Activated naive CD8-positive, alpha-beta T cell (primary cell): ENCODE measurements at regions not wholly inside any gene's neighbourhood (a gene's known extent, or its start where the extent isn't known, plus 50 kb on each side); places are given as distances from the start of the nearest gene placed in this dataset.

ENCODE experiments used
- H3K27ac Mint-ChIP-seq: one replicate; pipeline ENCODE4 v1.8.0; 2021; ENCODE audit warnings: mixed read lengths
- H3K27me3 Mint-ChIP-seq: one replicate; pipeline ENCODE4 v1.8.0; 2021; ENCODE audit warnings: mixed read lengths
- H3K36me3 Mint-ChIP-seq: one replicate; pipeline ENCODE4 v1.8.0; 2021; ENCODE audit warnings: mixed read lengths
- H3K4me1 Mint-ChIP-seq: one replicate; pipeline ENCODE4 v1.8.0; 2021; ENCODE audit warnings: low read depth, mixed read lengths
- H3K4me3 Mint-ChIP-seq: one replicate; pipeline ENCODE4 v1.8.0; 2021; ENCODE audit warnings: mild to moderate bottlenecking, mixed read lengths
- H3K9me3 Mint-ChIP-seq: one replicate; pipeline ENCODE4 v1.8.0; 2021; ENCODE audit warnings: low read depth, mixed read lengths

DNA sequence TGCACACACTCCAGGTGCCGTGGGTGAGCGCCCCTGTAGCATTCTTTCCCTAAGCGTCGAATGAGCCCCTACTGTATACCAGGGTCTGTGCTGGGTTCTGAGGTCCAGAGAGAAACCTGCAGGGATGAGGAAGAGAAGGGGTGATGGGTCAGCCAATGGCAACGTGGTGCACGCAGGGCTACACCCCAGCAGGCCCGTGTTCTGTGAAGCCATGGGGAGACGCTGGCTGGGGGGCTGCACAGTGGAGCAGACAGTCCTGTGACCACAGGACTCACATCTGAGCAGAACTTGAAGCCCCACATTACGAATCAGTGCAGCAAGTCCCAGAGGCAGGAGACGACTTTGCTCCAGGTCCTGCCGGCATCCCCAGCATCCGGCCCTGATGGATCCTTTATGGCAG lies 1481.4 kb downstream of the BRD1 start:
- Mint-ChIP-seq H3K27ac (no peak overlapping the region), H3K36me3 (no peaks in the 10 kb centered on the region), H3K4me1 (no peaks in the 10 kb centered on the region), H3K9me3 (no peaks in the 10 kb centered on the region), H3K27me3 (no peaks in the 10 kb centered on the region), H3K4me3 (no peak overlapping the region)

DNA sequence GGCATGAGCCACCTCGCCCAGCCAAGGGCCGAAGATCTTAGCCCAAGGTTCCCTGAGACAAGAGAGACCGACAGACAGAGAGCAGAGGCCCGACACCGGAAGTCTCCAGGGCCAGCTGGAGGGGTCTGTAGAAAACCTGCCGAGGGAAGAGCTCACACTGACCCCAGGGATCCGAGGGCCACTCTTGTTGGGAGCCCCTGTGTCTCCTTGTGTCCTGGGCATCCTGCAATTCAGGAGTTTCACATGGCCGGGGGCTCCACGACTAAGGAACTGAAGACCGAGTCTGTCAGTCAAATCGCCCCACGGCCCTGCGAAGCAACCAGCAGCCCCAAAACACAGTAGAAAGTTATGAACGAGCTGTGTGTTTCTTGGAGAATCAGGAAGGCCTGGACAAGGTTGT lies 1482.0 kb downstream of the BRD1 start:
- Mint-ChIP-seq H3K4me3 (no peak overlapping the region), H3K27ac (no peak overlapping the region), H3K36me3 (no peaks in the 10 kb centered on the region), H3K9me3 (no peaks in the 10 kb centered on the region), H3K4me1 (no peaks in the 10 kb centered on the region), H3K27me3 (no peaks in the 10 kb centered on the region)

DNA sequence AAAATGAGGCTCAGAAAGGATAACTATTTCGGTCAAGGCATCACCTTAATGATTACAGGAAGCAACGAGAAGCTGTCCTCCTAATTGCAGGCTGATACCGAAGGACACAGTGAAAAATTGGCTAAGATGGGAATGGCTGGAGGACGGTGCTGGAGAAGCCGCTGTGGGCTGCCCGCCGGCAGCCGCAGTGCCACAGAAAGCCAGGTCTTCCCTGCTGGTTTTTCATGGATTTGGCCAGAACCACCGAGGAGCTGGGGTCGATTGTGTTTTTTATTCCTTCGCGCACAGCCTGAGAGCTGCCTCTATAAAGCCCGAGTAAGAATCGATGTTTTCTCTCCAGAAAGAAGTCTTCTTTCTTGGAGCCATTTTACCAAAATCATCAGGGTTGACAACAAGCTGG lies 1484.2 kb downstream of the BRD1 start:
- no peak overlapping the region for H3K27ac Mint-ChIP-seq
- H3K4me1 Mint-ChIP-seq = no peaks in the 10 kb centered on the region
- no peaks in the 10 kb centered on the region for H3K9me3 Mint-ChIP-seq
- H3K27me3 Mint-ChIP-seq = no peaks in the 10 kb centered on the region
- H3K36me3 Mint-ChIP-seq = no peaks in the 10 kb centered on the region
- H3K4me3 Mint-ChIP-seq = no peak overlapping the region

DNA sequence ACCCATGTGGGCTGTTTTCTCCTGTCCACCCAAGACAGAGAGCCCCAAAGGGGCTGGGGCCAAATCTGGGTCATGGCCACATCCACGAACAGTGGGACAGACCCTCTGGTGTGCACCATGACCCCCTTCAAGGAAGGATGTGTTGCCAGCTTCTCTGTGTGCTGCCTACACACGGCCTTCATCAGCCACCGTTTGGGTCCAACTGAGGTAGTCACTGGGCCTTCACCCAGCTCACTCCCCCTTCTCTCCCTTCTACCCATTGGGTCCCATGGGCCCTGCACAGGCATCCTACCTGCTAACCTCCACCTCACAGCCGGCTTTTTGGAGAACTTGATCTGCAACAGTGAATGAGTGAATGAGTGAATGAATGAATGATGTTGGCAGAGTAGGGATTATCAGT lies 1484.9 kb downstream of the BRD1 start:
- Mint-ChIP-seq H3K9me3 (no peaks in the 10 kb centered on the region), H3K4me3 (no peak overlapping the region), H3K4me1 (no peaks in the 10 kb centered on the region), H3K27me3 (peaks cover 3% of the 10 kb centered on the region), H3K27ac (no peak overlapping the region), H3K36me3 (no peaks in the 10 kb centered on the region)

DNA sequence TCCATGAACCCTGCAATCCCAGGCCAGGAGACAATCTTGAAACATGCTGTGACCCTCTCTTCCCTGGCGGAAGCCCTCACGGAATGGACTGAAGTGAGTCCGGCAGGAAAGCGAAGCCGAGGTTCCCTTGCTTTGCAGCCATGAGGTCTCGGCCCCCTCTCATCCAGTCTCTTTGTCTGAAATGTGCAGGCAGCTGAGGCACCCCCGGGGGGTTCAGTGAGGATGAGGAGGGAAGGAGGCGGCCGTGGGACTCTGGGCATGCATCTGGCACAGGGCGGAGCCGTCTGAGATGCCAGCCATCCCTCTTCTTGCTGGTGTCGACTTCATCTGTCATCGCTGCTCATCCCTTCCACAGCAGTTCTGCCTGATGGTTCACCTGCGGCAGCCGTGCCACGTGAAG lies 1485.7 kb downstream of the BRD1 start:
- Mint-ChIP-seq H3K4me1 (no peaks in the 10 kb centered on the region), H3K27me3 (peaks cover 4% of the 10 kb centered on the region), H3K27ac (no peak overlapping the region)

DNA sequence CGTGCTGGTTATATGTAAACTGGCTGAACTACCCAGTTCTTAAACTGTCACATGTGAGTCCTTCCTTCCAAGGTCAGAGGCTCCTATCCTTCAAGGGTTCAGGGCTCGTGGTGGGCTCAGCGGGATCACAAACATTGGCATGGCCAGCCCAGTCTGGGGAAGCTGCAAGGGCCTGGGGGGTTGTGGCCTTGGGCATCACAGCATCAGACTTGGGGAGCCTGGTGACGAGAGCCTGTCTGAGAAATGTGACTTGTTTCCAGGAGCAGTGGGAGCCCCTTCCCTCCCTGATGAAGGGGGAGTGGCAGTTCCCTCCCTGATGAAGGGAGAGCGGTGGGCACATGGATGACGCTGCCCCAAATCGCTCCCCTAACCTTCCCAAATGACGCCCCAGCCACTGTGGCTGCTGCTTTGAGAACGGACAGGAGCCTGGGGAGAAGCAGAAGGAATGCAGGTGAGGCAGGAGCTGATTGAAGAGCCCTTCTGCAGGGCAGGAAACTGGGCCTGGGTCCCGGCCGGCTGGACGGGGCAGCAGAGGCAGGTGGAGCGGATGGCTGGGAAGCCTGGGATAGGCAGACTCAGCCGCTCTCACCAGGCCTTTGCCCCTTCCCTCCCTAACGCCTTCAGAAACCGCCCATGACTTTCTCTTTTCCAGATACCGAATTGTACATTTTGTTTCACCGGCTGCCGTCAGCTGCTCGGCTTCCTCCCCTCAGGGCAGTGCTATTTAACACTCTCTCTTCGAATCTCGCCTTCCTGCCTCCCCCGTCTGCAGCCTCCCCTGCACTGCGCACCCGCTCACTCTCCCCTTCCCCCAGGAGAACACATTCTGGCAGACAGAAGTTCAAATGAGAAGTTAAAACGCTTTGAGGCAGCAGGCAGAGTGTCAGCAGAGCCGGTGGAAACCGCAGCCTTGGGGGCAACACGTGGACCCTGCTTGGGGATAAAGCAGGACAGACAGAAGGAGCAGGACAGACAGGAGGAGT lies 1486.7 kb downstream of the BRD1 start:
- no peaks in the 10 kb centered on the region for H3K4me1 Mint-ChIP-seq
- H3K36me3 Mint-ChIP-seq = no peaks in the 10 kb centered on the region
- H3K27ac Mint-ChIP-seq = no peak overlapping the region
- peaks cover 4% of the 10 kb centered on the region for H3K27me3 Mint-ChIP-seq
- no peaks in the 10 kb centered on the region for H3K9me3 Mint-ChIP-seq
- no peak overlapping the region for H3K4me3 Mint-ChIP-seq

More for the DNA sequence above, 1485.7 kb downstream of the BRD1 start:
- H3K36me3 Mint-ChIP-seq = no peaks in the 10 kb centered on the region
- H3K4me3 Mint-ChIP-seq = no peak overlapping the region
- no peaks in the 10 kb centered on the region for H3K9me3 Mint-ChIP-seq

DNA sequence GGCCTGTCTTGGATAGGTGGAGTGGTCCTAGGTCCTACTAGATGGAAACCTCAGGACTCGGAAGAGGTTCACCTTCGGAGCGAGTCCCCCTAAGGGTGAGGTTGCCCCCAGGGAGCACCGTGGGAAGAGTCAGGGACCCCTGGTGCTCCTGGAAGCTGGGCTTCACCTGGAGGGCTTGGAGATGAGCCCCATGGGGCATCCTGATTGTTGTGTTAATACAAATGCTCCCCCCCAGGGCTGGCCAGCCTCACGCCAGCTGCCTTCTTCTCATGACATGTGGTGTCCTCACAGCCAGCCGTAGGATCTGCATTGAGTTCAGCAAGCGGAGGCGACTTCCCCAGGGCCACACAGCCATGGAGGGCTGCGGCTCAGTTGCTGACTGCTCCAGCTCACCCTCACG lies 1487.5 kb downstream of the BRD1 start:
- H3K27ac Mint-ChIP-seq = no peak overlapping the region
- no peaks in the 10 kb centered on the region for H3K9me3 Mint-ChIP-seq
- H3K27me3 Mint-ChIP-seq = peaks cover 4% of the 10 kb centered on the region
- no peaks in the 10 kb centered on the region for H3K4me1 Mint-ChIP-seq
- no peaks in the 10 kb centered on the region for H3K36me3 Mint-ChIP-seq
- H3K4me3 Mint-ChIP-seq = no peak overlapping the region

DNA sequence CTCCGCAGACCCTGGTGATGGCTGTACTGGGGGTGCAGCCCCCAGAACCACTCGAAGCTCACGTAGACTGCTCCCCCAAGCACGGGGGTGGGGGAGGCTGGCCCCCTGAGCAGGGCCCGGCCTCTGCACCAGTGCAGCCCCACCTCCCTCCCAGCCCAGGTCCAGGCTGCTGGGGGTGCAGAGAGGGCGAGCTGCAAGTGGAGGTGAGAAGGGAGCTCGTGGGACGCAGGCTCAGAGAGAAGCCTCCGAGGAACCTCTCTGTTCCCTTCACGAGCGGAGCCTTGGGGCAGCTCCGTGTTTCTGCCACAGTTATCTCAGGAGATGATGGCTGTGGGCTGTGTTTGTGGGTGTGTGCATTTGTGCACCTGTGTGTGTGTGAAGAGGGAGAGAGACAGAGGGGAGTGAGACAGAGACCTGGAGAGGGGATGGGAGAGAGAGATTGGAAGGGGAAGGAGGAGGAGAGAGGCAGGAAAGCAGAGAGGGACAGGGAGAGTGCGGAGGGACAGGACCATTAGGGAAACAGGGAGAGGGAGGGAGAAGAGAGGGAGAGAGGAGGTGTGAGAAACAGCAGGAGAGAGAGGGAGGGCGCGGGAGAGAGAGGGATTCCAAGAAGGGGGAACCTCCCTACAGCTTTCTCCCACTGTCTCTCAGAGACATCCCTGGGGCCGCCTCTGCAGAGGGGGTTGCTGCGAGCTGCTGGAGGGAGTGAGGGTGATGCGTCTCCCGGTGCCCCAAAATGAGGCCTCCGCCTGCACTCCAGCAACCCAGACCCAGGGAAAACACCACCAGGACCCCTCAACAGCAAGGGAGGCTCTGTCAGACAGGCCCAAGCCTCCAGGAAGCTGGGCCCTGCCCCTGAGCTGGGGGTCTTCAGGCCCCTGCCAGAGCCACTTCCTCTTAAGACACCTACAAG lies 1488.6 kb downstream of the BRD1 start:
- Mint-ChIP-seq H3K4me1 (no peaks in the 10 kb centered on the region), H3K9me3 (no peaks in the 10 kb centered on the region), H3K36me3 (no peaks in the 10 kb centered on the region), H3K27ac (no peak overlapping the region), H3K4me3 (no peak overlapping the region), H3K27me3 (peaks cover 4% of the 10 kb centered on the region)

DNA sequence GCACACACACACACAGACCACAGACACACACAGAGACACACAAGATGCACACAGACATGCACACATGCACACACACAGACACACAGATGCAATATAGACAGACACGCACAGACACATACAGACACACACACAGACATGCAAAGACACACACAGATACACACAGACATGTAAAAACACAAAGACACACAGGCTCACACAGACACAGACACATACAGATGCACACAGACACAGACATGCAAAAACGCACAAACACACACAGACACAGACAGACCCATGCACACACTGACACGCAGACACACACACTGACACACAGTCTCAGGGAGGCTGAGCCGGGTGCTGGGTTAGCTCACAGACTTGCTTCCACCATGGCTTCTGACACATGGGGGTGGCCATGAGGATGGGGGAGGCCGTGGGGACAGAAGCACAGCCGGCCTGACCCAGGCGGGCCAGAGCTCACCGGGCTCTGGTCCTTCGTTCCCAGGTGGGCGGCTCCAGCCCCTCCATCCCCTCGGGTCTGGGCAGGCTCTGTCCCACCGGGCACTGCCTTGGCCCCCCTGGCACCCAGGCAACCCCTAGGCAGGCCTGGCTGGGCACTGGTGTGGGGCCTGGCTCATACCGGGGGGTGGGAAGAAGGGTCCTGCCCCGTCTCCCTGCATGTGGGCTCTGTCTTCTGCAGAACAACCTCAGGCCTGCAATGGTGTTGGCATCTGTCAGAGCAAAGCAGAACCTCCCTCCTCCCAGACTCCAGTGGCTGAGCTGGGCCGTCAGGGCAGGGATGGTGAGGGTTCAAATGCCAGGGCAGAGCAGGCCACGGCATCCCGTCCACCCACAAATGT lies 1489.5 kb downstream of the BRD1 start:
- Mint-ChIP-seq H3K27me3 (peaks cover 4% of the 10 kb centered on the region), H3K4me1 (no peaks in the 10 kb centered on the region), H3K9me3 (no peaks in the 10 kb centered on the region), H3K36me3 (no peaks in the 10 kb centered on the region), H3K27ac (no peak overlapping the region), H3K4me3 (no peak overlapping the region)

DNA sequence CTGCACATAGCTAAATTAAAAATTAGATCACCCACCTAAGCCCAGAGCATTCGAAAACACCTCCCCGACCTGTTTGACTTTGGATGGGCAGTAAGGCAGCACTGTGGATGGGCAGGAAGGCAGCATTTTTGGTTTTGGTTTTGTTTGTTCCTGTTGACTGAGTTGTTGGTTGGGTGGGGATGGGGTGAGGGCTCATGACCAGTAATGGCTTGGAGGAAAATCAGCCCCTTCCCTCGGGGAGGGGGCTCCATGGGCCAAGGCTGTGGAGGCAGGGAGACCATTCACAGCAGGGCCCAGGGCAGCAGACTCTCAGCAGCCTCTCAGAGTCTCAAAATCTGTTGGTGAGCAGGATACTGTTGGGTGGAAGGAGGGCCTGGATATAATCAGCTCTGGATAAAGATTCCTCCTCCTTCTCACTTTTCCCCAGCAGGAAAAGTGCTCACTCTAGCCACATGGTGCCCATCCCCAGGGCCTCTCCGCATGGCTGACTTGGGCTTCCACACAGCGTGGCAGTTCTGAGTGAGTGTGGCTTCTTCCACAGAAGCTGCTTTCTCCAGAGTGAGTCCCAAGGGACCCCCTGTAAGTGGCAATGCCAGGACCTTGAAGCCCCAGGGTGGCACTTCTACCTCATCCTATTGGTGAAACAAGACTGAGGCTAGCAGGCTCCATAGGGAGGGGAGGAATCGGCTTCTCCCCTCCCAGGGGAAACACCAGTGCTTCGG lies 1491.2 kb downstream of the BRD1 start:
- no peaks in the 10 kb centered on the region for H3K36me3 Mint-ChIP-seq
- no peak overlapping the region for H3K4me3 Mint-ChIP-seq
- no peaks in the 10 kb centered on the region for H3K9me3 Mint-ChIP-seq
- H3K27ac Mint-ChIP-seq = no peak overlapping the region
- no peaks in the 10 kb centered on the region for H3K4me1 Mint-ChIP-seq
- peaks cover 4% of the 10 kb centered on the region for H3K27me3 Mint-ChIP-seq

DNA sequence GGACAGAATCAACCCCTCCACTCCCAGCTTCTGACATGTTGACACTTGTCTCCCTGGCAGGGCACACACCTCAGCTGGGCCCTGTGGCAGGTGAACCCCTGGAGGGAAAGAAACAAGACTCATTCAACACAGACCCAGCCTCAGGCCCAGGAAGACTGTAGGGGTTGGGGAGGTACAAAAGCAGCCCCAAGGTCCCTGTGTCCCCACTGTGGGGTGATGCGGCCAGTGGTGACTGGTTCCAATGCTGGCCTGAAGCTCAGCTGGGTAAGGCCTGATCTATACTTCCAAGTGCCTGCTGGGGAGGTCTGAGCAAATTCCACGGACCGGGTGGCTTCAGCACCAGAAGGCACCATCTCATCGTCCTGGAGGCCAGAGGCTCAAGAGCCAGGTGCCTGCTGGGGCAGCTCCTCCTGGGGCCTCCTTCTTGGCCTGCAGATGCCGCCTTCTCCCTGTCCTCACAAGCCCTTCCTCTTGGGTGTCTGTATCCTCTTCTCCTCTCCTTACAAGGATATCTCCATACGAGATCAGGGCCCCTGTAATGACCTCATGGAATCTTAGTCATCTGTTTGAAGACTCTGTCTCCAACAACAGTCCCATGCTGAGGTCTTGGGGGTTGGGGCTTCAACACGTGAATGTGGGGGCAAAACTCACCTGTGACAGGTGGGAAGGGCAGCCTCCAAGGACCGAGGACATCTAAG lies 1492.1 kb downstream of the BRD1 start:
- Mint-ChIP-seq H3K9me3 (no peaks in the 10 kb centered on the region), H3K27me3 (peaks cover 4% of the 10 kb centered on the region), H3K36me3 (no peaks in the 10 kb centered on the region), H3K4me1 (no peaks in the 10 kb centered on the region), H3K27ac (no peak overlapping the region), H3K4me3 (no peak overlapping the region)

DNA sequence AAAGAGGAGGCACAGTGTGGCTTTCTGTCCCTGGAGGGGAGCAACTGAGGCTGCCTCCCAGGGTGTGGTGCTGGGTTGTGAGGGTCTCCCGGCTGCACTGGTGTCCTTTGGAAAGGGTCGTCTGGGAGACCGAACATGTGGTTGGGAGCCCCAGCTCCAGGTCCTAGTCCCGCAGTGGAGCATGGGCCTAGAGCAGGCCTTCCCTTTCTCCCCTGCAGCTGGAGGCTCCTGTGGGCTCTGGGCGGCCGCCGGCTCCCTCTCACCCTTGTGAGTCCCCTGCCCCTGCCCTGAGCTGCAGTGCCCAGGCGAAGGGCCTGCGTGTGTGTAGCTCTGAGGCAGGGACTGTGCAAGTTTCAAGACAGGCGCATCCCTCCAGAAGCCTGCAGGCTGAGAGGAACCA lies 1492.7 kb downstream of the BRD1 start:
- H3K9me3 Mint-ChIP-seq = no peaks in the 10 kb centered on the region
- no peak overlapping the region for H3K27ac Mint-ChIP-seq
- no peak overlapping the region for H3K4me3 Mint-ChIP-seq
- H3K36me3 Mint-ChIP-seq = no peaks in the 10 kb centered on the region
- no peaks in the 10 kb centered on the region for H3K4me1 Mint-ChIP-seq
- peaks cover 4% of the 10 kb centered on the region for H3K27me3 Mint-ChIP-seq

DNA sequence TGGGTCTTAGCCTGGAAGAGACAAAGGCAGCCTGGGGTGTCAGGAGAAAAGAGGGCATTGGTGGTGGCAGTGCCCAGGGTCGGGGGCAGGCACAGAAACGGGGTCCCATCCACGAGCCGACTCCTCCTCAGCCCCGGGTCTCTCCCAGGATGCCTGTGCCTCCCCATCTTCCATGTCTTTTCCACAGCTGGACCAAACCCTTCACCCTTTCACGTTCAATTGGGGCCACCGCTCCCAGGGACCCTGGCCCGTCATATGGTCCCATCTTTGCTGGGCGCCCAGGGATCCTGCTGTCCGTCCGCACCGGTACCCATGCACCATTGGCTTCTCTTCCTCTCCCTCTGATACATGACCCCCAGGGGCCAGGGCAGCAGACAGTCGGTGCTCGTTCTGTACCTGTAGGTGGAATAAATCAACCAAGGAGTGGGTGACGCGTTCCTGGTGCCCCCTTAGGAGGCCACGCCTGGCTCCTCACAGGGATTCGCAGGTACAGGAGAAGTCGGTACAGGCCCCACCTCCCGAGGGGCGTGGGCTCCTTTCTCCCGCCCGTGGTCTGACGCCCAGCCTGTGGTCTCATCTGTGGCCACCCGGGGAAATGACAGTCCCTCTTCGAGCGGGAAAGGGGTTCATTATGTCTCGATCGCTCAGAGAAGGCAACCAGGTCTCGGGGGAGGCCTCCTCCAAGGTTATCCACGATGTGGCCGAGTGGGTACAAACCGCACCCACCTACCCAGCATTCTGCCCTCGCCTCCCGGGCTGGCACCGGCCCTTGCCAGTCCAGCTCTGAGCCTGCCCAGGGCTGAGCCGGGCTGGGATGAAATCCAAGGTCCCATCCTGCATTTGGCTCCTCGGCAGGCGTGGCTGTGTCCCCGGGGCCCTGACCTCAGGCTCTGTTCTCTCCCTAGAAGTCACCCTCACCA lies 1493.6 kb downstream of the BRD1 start:
- Mint-ChIP-seq H3K27me3 (peaks cover 4% of the 10 kb centered on the region), H3K4me3 (no peak overlapping the region), H3K4me1 (no peaks in the 10 kb centered on the region), H3K27ac (no peak overlapping the region), H3K36me3 (no peaks in the 10 kb centered on the region), H3K9me3 (no peaks in the 10 kb centered on the region)
